CD8-positive, alpha-beta memory T cell (primary cell): ENCODE measurements at regions not wholly inside any gene's neighbourhood (a gene's known extent, or its start where the extent isn't known, plus 50 kb on each side); places are given as distances from the start of the nearest gene placed in this dataset.

ENCODE experiments used
- CTCF ChIA-PET: fragments of 350-600 bp; sonication (Branson Sonifier 250); formaldehyde crosslinking; loops from one replicate; lab custom pipeline; 2021; ENCODE audit warnings: antibody characterized with exemption; lab: Charles Lee
- POLR2A ChIA-PET: fragments of 350-600 bp; sonication (Branson Sonifier 250); formaldehyde crosslinking; loops from one replicate; lab custom pipeline; 2021; ENCODE audit warnings: antibody characterized with exemption; lab: Charles Lee
- DNase-seq, 5 donors: peaks; one replicate each; pipeline versions ENCODE4 v3.0.0 to v3.0.0-alpha.2; 2020 to 2022; ENCODE audit warnings: mixed read lengths in 1 of 5
- H3K27ac ChIP-seq: one replicate; pipeline ENCODE4 v1.7.0; 2013; ENCODE audit warnings: low read depth, mild to moderate bottlenecking, low read length, moderate library complexity
- H3K27me3 ChIP-seq: 2 replicates; pipeline ENCODE4 v1.7.0; 2013; ENCODE audit warnings: low read length, mild to moderate bottlenecking; ENCODE audit not compliant: insufficient read depth, poor library complexity, severe bottlenecking
- H3K36me3 ChIP-seq: 2 replicates; pipeline ENCODE4 v1.7.0; 2013; ENCODE audit warnings: mild to moderate bottlenecking, low read length, moderate library complexity; ENCODE audit not compliant: insufficient read depth
- H3K4me1 ChIP-seq: 2 replicates; pipeline ENCODE4 v1.7.0; 2013; ENCODE audit warnings: mild to moderate bottlenecking, low read length, moderate library complexity; ENCODE audit not compliant: insufficient read depth
- H3K4me3 ChIP-seq: 2 replicates; pipeline ENCODE4 v1.7.0; 2013; ENCODE audit warnings: mild to moderate bottlenecking, low read length
- H3K9me3 ChIP-seq: 2 replicates; pipeline ENCODE4 v1.7.0; 2013; ENCODE audit warnings: mild to moderate bottlenecking, low read length
- H3K27ac Mint-ChIP-seq, 8 donors: one replicate each; pipeline ENCODE4 v1.8.0; 2020 to 2021; ENCODE audit warnings: mixed read lengths in 8 of 8, mild to moderate bottlenecking in 6 of 8, inconsistent platforms in 3 of 8, moderate library complexity in 3 of 8
- H3K27me3 Mint-ChIP-seq, 2 donors: one replicate each; pipeline ENCODE4 v1.8.0; 2020 to 2021; ENCODE audit warnings: mixed read lengths in 2 of 2, mild to moderate bottlenecking in 1 of 2, moderate library complexity in 1 of 2
- H3K36me3 Mint-ChIP-seq, 3 donors: one replicate each; pipeline ENCODE4 v1.8.0; 2020 to 2021; ENCODE audit warnings: mixed read lengths in 3 of 3, inconsistent platforms in 1 of 3, mild to moderate bottlenecking in 1 of 3
- H3K4me1 Mint-ChIP-seq, 3 donors: one replicate each; pipeline ENCODE4 v1.8.0; 2020 to 2021; ENCODE audit warnings: mixed read lengths in 3 of 3, inconsistent platforms in 1 of 3, mild to moderate bottlenecking in 1 of 3
- H3K4me3 Mint-ChIP-seq, 7 donors: one replicate each; pipeline ENCODE4 v1.8.0; 2020 to 2021; ENCODE audit warnings: mixed read lengths in 7 of 7, mild to moderate bottlenecking in 6 of 7, moderate library complexity in 4 of 7, inconsistent platforms in 2 of 7
- H3K9me3 Mint-ChIP-seq, 5 donors: one replicate each; pipeline ENCODE4 v1.8.0; 2020 to 2022; ENCODE audit warnings: mixed read lengths in 5 of 5, mild to moderate bottlenecking in 3 of 5, moderate library complexity in 2 of 5, inconsistent platforms in 1 of 5

GRCh38 chr5:53355316-53355715, 125.1 kb upstream of the FST start:
- Histone ChIP-seq H3K4me3 (no peak overlapping the region), H3K4me1 (no peaks in the 10 kb centered on the region), H3K27me3 (no peaks in the 10 kb centered on the region), H3K27ac (no peak overlapping the region), H3K9me3 (no peaks in the 10 kb centered on the region), H3K36me3 (no peaks in the 10 kb centered on the region)
- Mint-ChIP-seq H3K27ac (no peak overlapping the region), H3K36me3 (no peaks in the 10 kb centered on the region), H3K4me1 (no peaks in the 10 kb centered on the region), H3K9me3 (no peaks in the 10 kb centered on the region), H3K27me3 (peaks cover 5 to 16% of the 10 kb centered on the region in 2 donors), H3K4me3 (no peak overlapping the region)
- ChIA-PET POLR2A (no interaction called here), CTCF (no interaction called here)
- DNase-seq, result no peak

DNA sequence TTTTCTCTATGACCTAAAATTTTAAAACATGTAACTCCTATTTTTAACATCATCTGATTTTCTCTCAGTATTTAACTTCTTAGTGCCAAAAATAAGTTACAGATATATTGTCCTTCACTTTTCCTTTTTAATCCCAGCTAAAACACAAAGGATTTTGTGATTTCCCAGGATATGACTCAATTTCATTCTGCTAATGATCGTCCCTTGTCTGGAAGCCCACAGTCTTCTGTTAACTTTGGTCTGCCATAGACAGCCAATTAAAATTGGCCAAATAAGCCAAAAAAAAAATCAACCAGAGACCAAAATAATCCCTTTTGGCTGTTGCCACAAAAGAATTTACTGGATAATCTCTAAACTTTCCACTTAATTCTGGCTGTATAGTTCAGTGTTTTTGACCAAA, 124.5 kb upstream of the FST start:
- H3K27me3 ChIP-seq, result no peaks in the 10 kb centered on the region
- Mint-ChIP-seq H3K4me3 (no peak overlapping the region), H3K36me3 (no peaks in the 10 kb centered on the region), H3K27me3 (peaks cover 3 to 16% of the 10 kb centered on the region in 2 donors), H3K27ac (no peak overlapping the region), H3K9me3 (no peaks in the 10 kb centered on the region), H3K4me1 (no peaks in the 10 kb centered on the region)
- ChIA-PET CTCF (no interaction called here), POLR2A (no interaction called here)
- no peaks in the 10 kb centered on the region for H3K4me1 ChIP-seq
- no peaks in the 10 kb centered on the region for H3K9me3 ChIP-seq
- H3K36me3 ChIP-seq, result no peaks in the 10 kb centered on the region
- DNase-seq, result no peak
- H3K4me3 ChIP-seq, result no peak overlapping the region
- no peak overlapping the region for H3K27ac ChIP-seq

DNA sequence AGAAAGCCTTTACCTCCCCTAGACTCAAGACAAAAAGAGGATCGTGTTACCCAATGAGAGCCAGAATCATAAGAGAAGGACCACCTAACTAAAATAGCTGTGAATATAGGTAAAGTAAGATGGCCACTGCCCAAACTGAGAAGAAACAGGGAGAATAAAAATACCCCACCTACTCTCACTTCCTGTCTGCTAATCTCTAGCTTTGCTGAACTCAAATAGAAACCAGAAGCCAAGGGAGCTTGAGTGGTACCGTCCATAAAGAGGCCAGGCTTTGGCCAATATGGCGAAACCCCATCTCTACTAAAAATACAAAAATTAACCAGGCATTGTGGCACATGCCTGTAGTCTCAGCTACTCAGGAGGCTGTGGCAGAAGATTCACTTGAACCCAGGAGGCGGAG, 123.0 kb upstream of the FST start:
- H3K4me3 Mint-ChIP-seq, result no peak overlapping the region

GRCh38 chr5:53358794-53359193, 121.6 kb upstream of the FST start:
- H3K4me3 ChIP-seq, result no peak overlapping the region
- Mint-ChIP-seq H3K27ac (no peak overlapping the region), H3K4me3 (no peak overlapping the region), H3K4me1 (no peaks in the 10 kb centered on the region), H3K27me3 (peaks cover 5 to 16% of the 10 kb centered on the region in 2 donors), H3K9me3 (no peaks in the 10 kb centered on the region), H3K36me3 (no peaks in the 10 kb centered on the region)
- DNase-seq, result no peak
- CTCF ChIA-PET, result no interaction called here
- no peaks in the 10 kb centered on the region for H3K36me3 ChIP-seq
- no peaks in the 10 kb centered on the region for H3K4me1 ChIP-seq
- H3K27ac ChIP-seq, result no peak overlapping the region
- POLR2A ChIA-PET, result no interaction called here
- H3K27me3 ChIP-seq, result no peaks in the 10 kb centered on the region
- no peaks in the 10 kb centered on the region for H3K9me3 ChIP-seq

More for the DNA sequence above, 123.0 kb upstream of the FST start:
- no peaks in the 10 kb centered on the region for H3K4me1 ChIP-seq
- no peaks in the 10 kb centered on the region for H3K36me3 ChIP-seq
- H3K9me3 ChIP-seq, result no peaks in the 10 kb centered on the region
- no peak overlapping the region for H3K27ac ChIP-seq
- Mint-ChIP-seq H3K4me1 (no peaks in the 10 kb centered on the region), H3K9me3 (no peaks in the 10 kb centered on the region), H3K27me3 (peaks cover 5 to 16% of the 10 kb centered on the region in 2 donors), H3K36me3 (no peaks in the 10 kb centered on the region), H3K27ac (no peak overlapping the region)
- DNase-seq, result no peak
- CTCF ChIA-PET, result no interaction called here
- POLR2A ChIA-PET, result no interaction called here
- no peaks in the 10 kb centered on the region for H3K27me3 ChIP-seq
- no peak overlapping the region for H3K4me3 ChIP-seq

- DNase-seq, result no peak
- no peaks in the 10 kb centered on the region for H3K27me3 ChIP-seq
- no peaks in the 10 kb centered on the region for H3K9me3 ChIP-seq
- peaks cover 8 to 16% of the 10 kb centered on the region in 2 donors for H3K27me3 Mint-ChIP-seq
- no peaks in the 10 kb centered on the region for H3K36me3 ChIP-seq
- H3K4me1 Mint-ChIP-seq, result no peaks in the 10 kb centered on the region
- POLR2A ChIA-PET, result no interaction called here
- no peaks in the 10 kb centered on the region for H3K4me1 ChIP-seq
- H3K27ac Mint-ChIP-seq, result no peak overlapping the region
- CTCF ChIA-PET, result no interaction called here
- H3K27ac ChIP-seq, result no peak overlapping the region
- H3K9me3 Mint-ChIP-seq, result no peaks in the 10 kb centered on the region
- H3K36me3 Mint-ChIP-seq, result no peaks in the 10 kb centered on the region
- no peak overlapping the region for H3K4me3 ChIP-seq
- no peak overlapping the region for H3K4me3 Mint-ChIP-seq
These were observed 120.4 kb upstream of the FST start for GRCh38 chr5:53359916-53360517.

GRCh38 chr5:53360811-53361210, 119.6 kb upstream of the FST start:
- no peak for DNase-seq
- H3K36me3 Mint-ChIP-seq, result no peaks in the 10 kb centered on the region
- no peaks in the 10 kb centered on the region for H3K9me3 Mint-ChIP-seq
- CTCF ChIA-PET, result no interaction called here
- Histone ChIP-seq H3K27ac (no peak overlapping the region), H3K36me3 (no peaks in the 10 kb centered on the region), H3K27me3 (no peaks in the 10 kb centered on the region), H3K4me3 (no peak overlapping the region), H3K9me3 (no peaks in the 10 kb centered on the region), H3K4me1 (no peaks in the 10 kb centered on the region)
- POLR2A ChIA-PET, result no interaction called here
- H3K27ac Mint-ChIP-seq, result no peak overlapping the region
- H3K4me1 Mint-ChIP-seq, result no peaks in the 10 kb centered on the region
- H3K4me3 Mint-ChIP-seq, result no peak overlapping the region
- peaks cover 8 to 12% of the 10 kb centered on the region in 2 donors for H3K27me3 Mint-ChIP-seq

- H3K9me3 Mint-ChIP-seq, result no peaks in the 10 kb centered on the region
- Histone ChIP-seq H3K9me3 (no peaks in the 10 kb centered on the region), H3K27me3 (no peaks in the 10 kb centered on the region), H3K4me3 (no peak overlapping the region), H3K4me1 (no peaks in the 10 kb centered on the region), H3K36me3 (no peaks in the 10 kb centered on the region), H3K27ac (no peak overlapping the region)
- H3K27ac Mint-ChIP-seq, result no peak overlapping the region
- peaks cover 8% of the 10 kb centered on the region in 2 donors for H3K27me3 Mint-ChIP-seq
- no peak overlapping the region for H3K4me3 Mint-ChIP-seq
- ChIA-PET POLR2A (no interaction called here), CTCF (no interaction called here)
- no peaks in the 10 kb centered on the region for H3K36me3 Mint-ChIP-seq
- no peak for DNase-seq
- no peaks in the 10 kb centered on the region for H3K4me1 Mint-ChIP-seq
These were observed 118.7 kb upstream of the FST start for GRCh38 chr5:53361708-53362107.

DNA sequence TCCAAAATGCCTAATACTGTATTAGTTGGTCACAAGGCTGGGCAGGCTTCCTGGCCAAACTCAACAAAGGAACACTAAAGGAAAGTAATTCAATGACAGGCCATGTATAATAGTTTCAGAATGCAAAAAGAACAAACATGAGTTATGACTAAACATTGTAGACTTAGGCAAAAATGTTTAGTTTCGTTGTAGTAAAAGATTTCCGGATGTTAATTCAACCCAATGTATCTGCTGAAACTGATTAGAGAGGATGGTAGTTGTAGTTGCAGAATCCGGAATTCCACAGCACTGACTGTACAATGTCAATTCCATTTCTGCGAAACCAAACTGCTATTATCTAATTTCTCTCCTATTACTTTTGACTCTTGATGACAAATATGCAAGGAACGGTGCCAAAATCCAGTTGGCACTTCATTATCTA, 117.9 kb upstream of the FST start:
- no peak overlapping the region for H3K4me3 Mint-ChIP-seq
- H3K4me1 ChIP-seq, result no peaks in the 10 kb centered on the region
- ChIA-PET POLR2A (no interaction called here), CTCF (no interaction called here)
- no peak overlapping the region for H3K4me3 ChIP-seq
- no peaks in the 10 kb centered on the region for H3K36me3 Mint-ChIP-seq
- H3K27me3 Mint-ChIP-seq, result peaks cover 3 to 8% of the 10 kb centered on the region in 2 donors
- H3K4me1 Mint-ChIP-seq, result no peaks in the 10 kb centered on the region
- no peaks in the 10 kb centered on the region for H3K36me3 ChIP-seq
- peaks cover 0 to 2% (median 0%) of the 10 kb centered on the region in 5 donors for H3K9me3 Mint-ChIP-seq
- H3K27me3 ChIP-seq, result no peaks in the 10 kb centered on the region
- H3K9me3 ChIP-seq, result no peaks in the 10 kb centered on the region
- DNase-seq, result no peak
- no peak overlapping the region for H3K27ac ChIP-seq
- H3K27ac Mint-ChIP-seq, result no peak overlapping the region
